ENCODE measurements at regions not wholly inside any gene's neighbourhood (a gene's known extent, or its start where the extent isn't known, plus 50 kb on each side); places are given as distances from the start of the nearest gene placed in this dataset.

GRCh38 chr18:52054324-52054723 is 285.7 kb upstream of the DCC start:
- no peaks in the 10 kb centered on the region for H3K36me3 ChIP-seq (ENCODE audit: control insufficient read depth in 2 of 2, insufficient read depth in 2 of 2, low read length in 1 of 2)
- H3K4me1 ChIP-seq (ENCODE audit: control insufficient read depth, insufficient read depth, low read length) = no peaks in the 10 kb centered on the region
- no peak overlapping the region for H3K4me3 ChIP-seq
- ATAC-seq (no peak), DNase-seq (ENCODE audit: low read depth, low spot score) (no peak), FAIRE-seq (no peak)
- in situ Hi-C loops (cut with MboI) (no loop called here), intact Hi-C loops (cut with micrococcal nuclease; ENCODE audit: unreplicated experiment) (no loop called here)
- no peak overlapping the region for H2AFZ ChIP-seq (ENCODE audit: control insufficient read depth, low read depth, low read length)
- RAD21 ChIA-PET (ENCODE audit: unreplicated experiment) = interaction anchor here (1.0 kb wide), 1 partner anchor 108 kb away, joined by 3 read pairs; no protein-coding TSS in a partner anchor
- no peak overlapping the region for H3K27ac ChIP-seq (ENCODE audit: control insufficient read depth, insufficient read depth)
- no peak overlapping the region for H3K4me2 ChIP-seq (ENCODE audit: control insufficient read depth, insufficient read depth)
- no TSS peak for BruUV-seq (replicated peaks)
- H3K27me3 ChIP-seq (replicated peaks in 1 of 2; ENCODE audit: control insufficient read depth in 2 of 2, insufficient read depth in 2 of 2, low read length in 1 of 2) = no peaks in the 10 kb centered on the region
- no peak for TF ChIP-seq MEF2B (IDR thresholded peaks at IDR 0.05; ENCODE audit: partially characterized antibody, poor library complexity, severe bottlenecking)
- TF ChIP-seq SMARCA5 (IDR thresholded peaks at IDR 0.05) = no peak
- TF ChIP-seq MTA3 (IDR thresholded peaks at IDR 0.05; ENCODE audit: borderline replicate concordance, low read length) = no peak
- TF ChIP-seq ZNF207 (IDR thresholded peaks at IDR 0.05; ENCODE audit: borderline replicate concordance) = no peak
- no peak overlapping the region for H3K9ac ChIP-seq (ENCODE audit: control insufficient read depth, insufficient read depth, low read length)
- H4K20me1 ChIP-seq (ENCODE audit: control insufficient read depth, insufficient read depth) = no peaks in the 10 kb centered on the region
- no peaks in the 10 kb centered on the region for H3K9me3 ChIP-seq (replicated peaks; ENCODE audit: control insufficient read depth, insufficient read depth, low read length)
- POLR2A ChIA-PET = no interaction called here
- SMC1A ChIA-PET (ENCODE audit: uncharacterized antibody, unreplicated experiment) = interaction anchor here (1.3 to 1.5 kb wide), 3 partner anchors 15 to 54 kb away, joined by 3 read pairs; no protein-coding TSS in a partner anchor
- H3K79me2 ChIP-seq (ENCODE audit: control insufficient read depth, insufficient read depth, low read length) = no peaks in the 10 kb centered on the region
- CTCF ChIA-PET = interaction anchor here (0.7 to 1.4 kb wide), 2 partner anchors 9 to 235 kb away, joined by 3 read pairs; no protein-coding TSS in a partner anchor

GRCh38 chr18:52060607-52061304 is 279.2 kb upstream of the DCC start:
- Histone ChIP-seq H3K79me2 (ENCODE audit: control insufficient read depth, insufficient read depth, low read length) (no peaks in the 10 kb centered on the region), H2AFZ (ENCODE audit: control insufficient read depth, low read depth, low read length) (no peak overlapping the region), H3K9me3 (replicated peaks; ENCODE audit: control insufficient read depth, insufficient read depth, low read length) (no peaks in the 10 kb centered on the region), H4K20me1 (ENCODE audit: control insufficient read depth, insufficient read depth) (no peaks in the 10 kb centered on the region), H3K4me2 (ENCODE audit: control insufficient read depth, insufficient read depth) (no peak overlapping the region), H3K27me3 (replicated peaks in 1 of 2; ENCODE audit: control insufficient read depth in 2 of 2, insufficient read depth in 2 of 2, low read length in 1 of 2) (no peaks in the 10 kb centered on the region), H3K27ac (ENCODE audit: control insufficient read depth, insufficient read depth) (no peak overlapping the region), H3K36me3 (ENCODE audit: control insufficient read depth in 2 of 2, insufficient read depth in 2 of 2, low read length in 1 of 2) (no peaks in the 10 kb centered on the region), H3K4me1 (ENCODE audit: control insufficient read depth, insufficient read depth, low read length) (no peaks in the 10 kb centered on the region), H3K4me3 (no peak overlapping the region), H3K9ac (ENCODE audit: control insufficient read depth, insufficient read depth, low read length) (no peak overlapping the region)
- ATAC-seq (no peak), FAIRE-seq (no peak), DNase-seq (ENCODE audit: low read depth, low spot score) (no peak)
- ChIA-PET CTCF (interaction anchor here (0.6 to 1.0 kb wide), 3 partner anchors 22 to 440 kb away, joined by 3 read pairs; no protein-coding TSS in a partner anchor), POLR2A (interaction anchor here (1.4 kb wide), 1 partner anchor 15 kb away, joined by 4 read pairs; no protein-coding TSS in a partner anchor), RAD21 (ENCODE audit: unreplicated experiment) (no interaction called here), SMC1A (ENCODE audit: uncharacterized antibody, unreplicated experiment) (interaction anchor here (0.7 to 1.6 kb wide), 6 partner anchors 7 to 114 kb away, joined by 3 to 5 read pairs (median 3); no protein-coding TSS in a partner anchor)
- in situ Hi-C loops (cut with MboI) (no loop called here), intact Hi-C loops (cut with micrococcal nuclease; ENCODE audit: unreplicated experiment) (no loop called here)
- TF ChIP-seq CREM (IDR thresholded peaks at IDR 0.05; ENCODE audit: low read depth) = no peak
- no peak for TF ChIP-seq SRF (IDR thresholded peaks at IDR 0.05; ENCODE audit: low read depth in 2 of 2, low read length in 2 of 2)
- TF ChIP-seq PAX8 (IDR thresholded peaks at IDR 0.05) = no peak
- no peak for TF ChIP-seq RELA (IDR thresholded peaks at IDR 0.05; ENCODE audit: borderline replicate concordance, partially characterized antibody)
- TF ChIP-seq E4F1 (IDR thresholded peaks at IDR 0.05; ENCODE audit: borderline replicate concordance, partially characterized antibody) = no peak
- 4% methylated on average over 4 of the region's 4 CpGs for WGBS (ENCODE audit: insufficient coverage, insufficient replicate concordance, low lambda C conversion rate, missing lambda C conversion rate)
- no TSS peak for BruUV-seq (replicated peaks)

All from GM12878 (cell line).